Panc1 (cell line): ENCODE measurements at regions not wholly inside any gene's neighbourhood (a gene's known extent, or its start where the extent isn't known, plus 50 kb on each side); places are given as distances from the start of the nearest gene placed in this dataset.

Experiments
- ATAC-seq: fragments of 200-7000 bp; cut with Tn5 transposase; 2 replicates; pipeline ENCODE4 v1.9.1; 2020; ENCODE audit warnings: mild to moderate bottlenecking, moderate library complexity
- BruUV-seq: library from RNA; stranded (reverse); fragments of 400-500 nt; replicated peaks from 2 replicates; lab custom pipeline; 2021; lab: Mats Ljungman, UMichigan
- CTCF ChIA-PET: fragments of 300-600 bp; sonication (Branson Sonifier 250); formaldehyde crosslinking; loops from one replicate; lab custom pipeline; 2022; ENCODE audit warnings: antibody characterized with exemption; lab: Charles Lee
- POLR2A ChIA-PET: fragments of 300-600 bp; sonication (Branson Sonifier 250); formaldehyde crosslinking; loops from one replicate; lab custom pipeline; 2022; ENCODE audit warnings: antibody characterized with exemption; lab: Charles Lee
- DNase-seq: peaks from one replicate; pipeline ENCODE4 v3.0.0-alpha.2; 2010; ENCODE audit warnings: low read depth, low spot score
- H3K27ac ChIP-seq: 2 replicates; pipeline ENCODE4 v1.5.1; 2011; ENCODE audit warnings: mild to moderate bottlenecking, low read length, inconsistent platforms
- H3K27me3 ChIP-seq: fragments of 200-500 bp; sonication (Bioruptor generic); 2 replicates; pipeline ENCODE4 v1.6.0; 2014; ENCODE audit warnings: low read length, inconsistent platforms; ENCODE audit not compliant: control insufficient read depth, insufficient read depth
- H3K36me3 ChIP-seq: fragments of 200-500 bp; sonication (Bioruptor generic); 2 replicates; pipeline ENCODE4 v1.5.1; 2014; ENCODE audit warnings: inconsistent platforms, mild to moderate bottlenecking, low read length, moderate library complexity; ENCODE audit not compliant: control insufficient read depth, insufficient read depth
- H3K4me1 ChIP-seq: 2 replicates; pipeline ENCODE4 v1.5.1; 2011; ENCODE audit warnings: inconsistent platforms, mild to moderate bottlenecking, low read length, moderate library complexity; ENCODE audit not compliant: control insufficient read depth, insufficient read depth
- H3K4me3 ChIP-seq, 2 experiments: 2 replicates each; pipeline ENCODE4 v1.5.1; 2011 to 2012; ENCODE audit warnings: low read depth in 2 of 2, low read length in 2 of 2, mild to moderate bottlenecking in 2 of 2, inconsistent platforms in 1 of 2, moderate library complexity in 1 of 2
- H3K9me3 ChIP-seq: fragments of 200-500 bp; sonication (Bioruptor generic); 2 replicates; pipeline ENCODE4 v1.5.1; 2014; ENCODE audit warnings: low read depth, mild to moderate bottlenecking, inconsistent platforms, low read length, moderate library complexity; ENCODE audit not compliant: control insufficient read depth, insufficient read depth
- CTCF ChIP-seq: fragments of 450-650 bp; IDR thresholded peaks from 2 replicates; pipeline ENCODE4 v1.5.1; 2017; ENCODE audit warnings: mild to moderate bottlenecking
- POLR2AphosphoS5 ChIP-seq: IDR thresholded peaks from 2 replicates; pipeline ENCODE4 v1.6.1; 2012; ENCODE audit warnings: mild to moderate bottlenecking, low read depth, low read length, moderate library complexity
- REST ChIP-seq, 2 experiments: IDR thresholded peaks; 2 replicates each; pipeline ENCODE4 v1.6.1; 2011 to 2012; ENCODE audit warnings: low read depth in 2 of 2, control low read depth in 1 of 2, low read length in 1 of 2, mild to moderate bottlenecking in 1 of 2, moderate library complexity in 1 of 2; ENCODE audit not compliant: insufficient read depth in 1 of 2
- SIN3A ChIP-seq: IDR thresholded peaks from 2 replicates; pipeline ENCODE4 v1.6.1; 2012; ENCODE audit warnings: low read depth, mild to moderate bottlenecking, low read length, moderate library complexity, borderline replicate concordance; ENCODE audit not compliant: insufficient read depth
- TCF7L2 ChIP-seq: IDR thresholded peaks from 2 replicates; pipeline ENCODE4 v1.6.1; 2011; ENCODE audit warnings: mild to moderate bottlenecking, low read depth, low read length, inconsistent platforms
- in situ Hi-C: cut with HindIII; loops from 2 replicates; pipeline ENCODE4 v1.10.0; 2016; ENCODE audit warnings: low sequenced_read_pairs, low pct_unique_long_range_greater_than_20kb
- intact Hi-C: fragments of 100-400 bp; cut with micrococcal nuclease; formaldehyde crosslinking; loops from one replicate; pipeline ENCODE4 v1.10.0; 2022; ENCODE audit not compliant: unreplicated experiment

DNA sequence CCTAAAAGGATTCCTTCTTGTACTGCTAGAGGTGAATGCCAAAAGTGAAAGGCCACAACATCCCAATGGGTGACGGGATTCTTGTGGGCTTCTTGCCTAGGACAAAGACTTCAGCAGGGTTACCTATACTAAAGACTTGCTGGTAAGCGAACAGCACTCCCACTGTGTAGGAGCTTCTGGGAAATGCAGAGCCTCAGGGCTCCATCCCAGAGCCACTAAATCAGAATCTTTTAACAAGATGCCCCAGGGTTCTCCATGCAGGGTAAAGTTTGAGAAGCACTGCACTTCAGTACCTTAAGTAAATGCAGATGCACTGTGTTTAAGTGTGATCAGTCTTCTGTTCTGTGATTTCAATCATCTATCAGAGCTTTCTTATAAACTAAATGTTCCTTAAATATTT is 266.9 kb upstream of the KLF14 start:
- intact Hi-C loops (no loop called here), in situ Hi-C loops (no loop called here)
- H3K4me3 ChIP-seq, result no peak overlapping the region
- no peaks in the 10 kb centered on the region for H3K27me3 ChIP-seq
- ChIA-PET CTCF (no interaction called here), POLR2A (interaction anchor here (1.3 kb wide), 1 partner anchor 59 kb away, joined by 5 read pairs; no protein-coding TSS in a partner anchor)
- peaks cover 19% of the 10 kb centered on the region; the same call in 1 of the 2 replicates for H3K9me3 ChIP-seq
- no peak for ATAC-seq
- no TSS peak for BruUV-seq
- peak overlapping the region; percentile 46; the same call in 1 of the 2 replicates for H3K27ac ChIP-seq
- no peak for DNase-seq
- H3K4me1 ChIP-seq, result peaks cover 39% of the 10 kb centered on the region
- H3K36me3 ChIP-seq, result no peaks in the 10 kb centered on the region
- TF ChIP-seq CTCF (no peak), TCF7L2 (no peak), POLR2AphosphoS5 (no peak), SIN3A (no peak), REST (IDR thresholded peaks at IDR 0.05; ENCODE audit: insufficient read depth in 1 of 2, low read depth in 2 of 2, low read length in 1 of 2) (no peak)

- H3K9me3 ChIP-seq, result peaks cover 19% of the 10 kb centered on the region; the same call in 1 of the 2 replicates
- DNase-seq, result no peak
- CTCF ChIA-PET, result no interaction called here
- peaks cover 32% of the 10 kb centered on the region for H3K4me1 ChIP-seq
- no peak overlapping the region for H3K27ac ChIP-seq
- H3K36me3 ChIP-seq, result no peaks in the 10 kb centered on the region
- no peak for ATAC-seq
- POLR2A ChIA-PET, result interaction anchor here (0.6 to 0.7 kb wide), 2 partner anchors 11 to 105 kb away, joined by 3 to 5 read pairs; no protein-coding TSS in a partner anchor
- no peak for TF ChIP-seq CTCF
- TF ChIP-seq TCF7L2, result no peak
- TF ChIP-seq POLR2AphosphoS5, result no peak
- no peak for TF ChIP-seq REST (IDR thresholded peaks at IDR 0.05; ENCODE audit: insufficient read depth in 1 of 2, low read depth in 2 of 2, low read length in 1 of 2)
- TF ChIP-seq SIN3A, result no peak
- BruUV-seq, result no TSS peak
- H3K27me3 ChIP-seq, result no peaks in the 10 kb centered on the region
- intact Hi-C loops (no loop called here), in situ Hi-C loops (no loop called here)
- no peak overlapping the region for H3K4me3 ChIP-seq
Measured at GRCh38 chr7:131002600-131002999, 268.6 kb upstream of the KLF14 start.
